ENCODE measurements at regions not wholly inside any gene's neighbourhood (a gene's known extent, or its start where the extent isn't known, plus 50 kb on each side); places are given as distances from the start of the nearest gene placed in this dataset.

DNA sequence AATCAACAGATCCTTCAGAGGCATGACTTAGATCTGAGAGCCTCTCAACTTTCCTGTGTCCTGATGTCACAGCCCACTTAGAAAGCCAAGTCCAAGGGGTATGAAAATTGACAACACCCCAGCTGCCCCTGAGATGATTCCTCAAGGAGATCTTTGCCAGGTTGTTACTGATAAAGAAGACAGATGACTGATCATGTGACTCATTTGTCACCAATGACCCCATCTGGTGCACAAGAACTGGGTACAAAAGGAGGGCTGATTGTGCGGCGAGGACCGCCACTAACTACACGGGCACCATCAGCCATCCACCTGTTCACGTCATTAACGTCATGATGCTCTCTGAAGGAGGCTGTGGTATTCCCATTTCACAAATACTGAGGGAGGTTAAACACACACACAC lies 583.2 kb upstream of the KLF4 start:
- no peak for TF ChIP-seq POLR2A (IDR thresholded peaks at IDR 0.05)
- TF ChIP-seq, protein P1, sequence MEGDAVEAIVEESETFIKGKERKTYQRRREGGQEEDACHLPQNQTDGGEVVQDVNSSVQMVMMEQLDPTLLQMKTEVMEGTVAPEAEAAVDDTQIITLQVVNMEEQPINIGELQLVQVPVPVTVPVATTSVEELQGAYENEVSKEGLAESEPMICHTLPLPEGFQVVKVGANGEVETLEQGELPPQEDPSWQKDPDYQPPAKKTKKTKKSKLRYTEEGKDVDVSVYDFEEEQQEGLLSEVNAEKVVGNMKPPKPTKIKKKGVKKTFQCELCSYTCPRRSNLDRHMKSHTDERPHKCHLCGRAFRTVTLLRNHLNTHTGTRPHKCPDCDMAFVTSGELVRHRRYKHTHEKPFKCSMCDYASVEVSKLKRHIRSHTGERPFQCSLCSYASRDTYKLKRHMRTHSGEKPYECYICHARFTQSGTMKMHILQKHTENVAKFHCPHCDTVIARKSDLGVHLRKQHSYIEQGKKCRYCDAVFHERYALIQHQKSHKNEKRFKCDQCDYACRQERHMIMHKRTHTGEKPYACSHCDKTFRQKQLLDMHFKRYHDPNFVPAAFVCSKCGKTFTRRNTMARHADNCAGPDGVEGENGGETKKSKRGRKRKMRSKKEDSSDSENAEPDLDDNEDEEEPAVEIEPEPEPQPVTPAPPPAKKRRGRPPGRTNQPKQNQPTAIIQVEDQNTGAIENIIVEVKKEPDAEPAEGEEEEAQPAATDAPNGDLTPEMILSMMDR (IDR thresholded peaks at IDR 0.05), result no peak
